GM10248 (cell line): ENCODE measurements at regions not wholly inside any gene's neighbourhood (a gene's known extent, or its start where the extent isn't known, plus 50 kb on each side); places are given as distances from the start of the nearest gene placed in this dataset.

Experiments used
- CTCF ChIA-PET: fragments of 300-600 bp; sonication (Branson Sonifier 250); formaldehyde crosslinking; extraction: SDS; loops from one replicate; lab custom pipeline; 2021; ENCODE audit warnings: antibody characterized with exemption; lab: Yijun Ruan, JAX
- POLR2A ChIA-PET: fragments of 350-650 bp; sonication (Branson Sonifier 250); formaldehyde crosslinking; extraction: SDS; loops from one replicate; lab custom pipeline; 2020; ENCODE audit warnings: antibody characterized with exemption; lab: Yijun Ruan, JAX
- DNase-seq: peaks from one replicate; pipeline ENCODE4 v3.0.0; 2012; ENCODE audit errors: extremely low spot score
- TF ChIP-seq, protein P1 (sequence below): IDR thresholded peaks from 2 replicates; pipeline ENCODE4 v1.5.1; 2012; ENCODE audit warnings: mild to moderate bottlenecking, low read depth; ENCODE audit errors: extremely low read depth, missing control alignments, control extremely low read depth

DNA sequence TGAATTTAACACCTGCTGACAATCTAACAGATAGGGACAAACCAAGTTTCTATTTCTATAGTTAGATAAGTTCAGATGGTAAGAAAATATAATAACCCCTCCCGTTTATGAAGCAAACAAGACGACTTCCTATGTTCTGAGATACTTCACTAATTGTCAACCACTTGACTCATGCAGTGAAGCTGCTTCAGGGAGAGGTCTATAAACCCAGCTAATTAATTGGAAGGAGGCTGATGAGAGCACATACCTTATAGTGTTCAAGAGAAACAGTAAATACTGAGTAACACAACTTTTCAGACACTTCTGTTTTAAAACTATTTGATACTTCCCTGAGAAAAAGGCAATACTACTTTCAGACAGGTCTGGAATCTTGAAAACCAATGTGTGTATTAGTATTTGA lies 229.4 kb upstream of the UBASH3B start:
- POLR2A ChIA-PET = no interaction called here
- DNase-seq = no peak
- CTCF ChIA-PET = interaction anchor here (1.3 kb wide), 1 partner anchor 80 kb away, joined by 3 read pairs; no protein-coding TSS in a partner anchor
- TF ChIP-seq, protein P1, sequence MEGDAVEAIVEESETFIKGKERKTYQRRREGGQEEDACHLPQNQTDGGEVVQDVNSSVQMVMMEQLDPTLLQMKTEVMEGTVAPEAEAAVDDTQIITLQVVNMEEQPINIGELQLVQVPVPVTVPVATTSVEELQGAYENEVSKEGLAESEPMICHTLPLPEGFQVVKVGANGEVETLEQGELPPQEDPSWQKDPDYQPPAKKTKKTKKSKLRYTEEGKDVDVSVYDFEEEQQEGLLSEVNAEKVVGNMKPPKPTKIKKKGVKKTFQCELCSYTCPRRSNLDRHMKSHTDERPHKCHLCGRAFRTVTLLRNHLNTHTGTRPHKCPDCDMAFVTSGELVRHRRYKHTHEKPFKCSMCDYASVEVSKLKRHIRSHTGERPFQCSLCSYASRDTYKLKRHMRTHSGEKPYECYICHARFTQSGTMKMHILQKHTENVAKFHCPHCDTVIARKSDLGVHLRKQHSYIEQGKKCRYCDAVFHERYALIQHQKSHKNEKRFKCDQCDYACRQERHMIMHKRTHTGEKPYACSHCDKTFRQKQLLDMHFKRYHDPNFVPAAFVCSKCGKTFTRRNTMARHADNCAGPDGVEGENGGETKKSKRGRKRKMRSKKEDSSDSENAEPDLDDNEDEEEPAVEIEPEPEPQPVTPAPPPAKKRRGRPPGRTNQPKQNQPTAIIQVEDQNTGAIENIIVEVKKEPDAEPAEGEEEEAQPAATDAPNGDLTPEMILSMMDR = no peak

DNA sequence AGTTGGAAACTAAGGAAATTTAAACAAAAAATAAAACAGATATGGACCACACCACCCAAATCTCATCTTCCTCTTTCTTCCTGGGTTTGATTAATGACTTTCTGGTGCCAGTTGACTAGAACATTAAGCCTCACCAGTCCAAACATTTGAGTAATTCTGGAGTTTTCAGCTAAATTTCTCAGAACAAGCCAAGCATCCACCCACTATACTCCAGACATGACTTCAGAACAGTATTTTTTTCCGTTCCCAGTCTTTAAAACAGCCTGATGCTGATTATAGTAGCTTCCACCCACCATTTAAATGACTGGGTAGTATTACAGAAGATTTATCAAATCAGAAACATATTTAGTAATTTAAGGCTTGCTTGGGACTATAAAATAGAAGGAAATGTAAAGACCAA lies 230.9 kb upstream of the UBASH3B start:
- TF ChIP-seq, protein P1 = no peak
- ChIA-PET CTCF (no interaction called here), POLR2A (no interaction called here)
- DNase-seq = no peak

DNA sequence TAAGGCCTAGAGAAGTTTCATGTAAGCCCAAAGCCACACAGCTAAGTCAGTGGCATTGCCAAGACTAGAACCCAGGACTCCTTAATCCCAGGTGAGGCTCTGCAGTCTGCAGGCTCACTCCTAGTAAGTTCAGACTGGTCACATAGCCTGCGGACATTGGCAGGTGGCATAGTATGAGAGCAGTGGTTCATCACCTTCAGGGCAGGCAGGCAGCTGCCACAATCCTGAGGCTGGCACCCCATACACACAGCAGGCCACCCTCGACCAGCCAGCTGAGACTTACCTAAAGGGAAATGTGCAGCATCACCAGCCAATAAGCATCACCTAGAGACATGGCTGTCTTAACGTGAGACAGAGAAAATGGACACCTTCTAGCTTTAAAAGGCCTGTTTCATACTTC lies 231.6 kb upstream of the UBASH3B start:
- ChIA-PET CTCF (no interaction called here), POLR2A (no interaction called here)
- DNase-seq = no peak
- TF ChIP-seq, protein P1 = no peak

DNA sequence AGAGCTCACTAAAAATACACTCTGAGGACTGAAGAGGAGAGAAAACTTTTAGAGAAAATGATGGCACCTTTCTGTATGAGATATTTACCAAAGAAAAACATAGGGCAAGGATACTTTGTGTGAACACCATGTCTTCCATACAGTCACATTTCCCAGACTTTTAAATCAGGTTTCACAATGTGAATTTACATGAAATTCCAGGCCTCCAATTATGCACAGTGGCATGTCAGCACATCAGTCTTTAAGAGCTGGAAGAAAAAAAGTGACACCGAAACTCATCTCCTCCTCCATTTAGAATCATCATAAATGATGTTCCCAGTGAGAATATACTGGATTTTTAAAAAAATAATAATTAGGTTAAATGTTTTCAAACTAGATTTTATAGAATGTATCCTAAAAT lies 232.2 kb upstream of the UBASH3B start:
- DNase-seq = no peak
- ChIA-PET POLR2A (no interaction called here), CTCF (interaction anchor here (1.1 kb wide), 1 partner anchor 11 kb away, joined by 3 read pairs; no protein-coding TSS in a partner anchor)
- TF ChIP-seq, protein P1 = no peak

DNA sequence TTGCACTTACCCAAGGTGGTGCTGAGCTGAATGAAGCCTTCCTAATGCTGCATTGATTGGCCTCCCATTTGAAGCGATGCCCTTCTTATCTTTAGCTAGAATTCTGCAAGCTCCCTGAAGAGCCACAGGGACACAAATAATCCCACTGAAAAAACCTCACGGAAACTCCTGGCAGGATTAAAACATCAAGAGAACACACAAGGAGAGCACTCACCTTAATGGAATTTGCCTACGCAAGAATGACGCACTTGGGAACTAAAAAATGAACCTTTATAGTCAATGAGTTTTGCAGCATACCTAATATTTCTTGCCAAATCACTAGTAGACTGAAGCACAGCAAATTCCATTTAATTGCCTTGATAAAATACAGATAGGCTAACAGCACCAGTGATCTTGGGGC lies 232.8 kb upstream of the UBASH3B start:
- TF ChIP-seq, protein P1 = no peak
- ChIA-PET CTCF (interaction anchor here (1.1 kb wide), 1 partner anchor 11 kb away, joined by 3 read pairs; no protein-coding TSS in a partner anchor), POLR2A (no interaction called here)
- DNase-seq = no peak

DNA sequence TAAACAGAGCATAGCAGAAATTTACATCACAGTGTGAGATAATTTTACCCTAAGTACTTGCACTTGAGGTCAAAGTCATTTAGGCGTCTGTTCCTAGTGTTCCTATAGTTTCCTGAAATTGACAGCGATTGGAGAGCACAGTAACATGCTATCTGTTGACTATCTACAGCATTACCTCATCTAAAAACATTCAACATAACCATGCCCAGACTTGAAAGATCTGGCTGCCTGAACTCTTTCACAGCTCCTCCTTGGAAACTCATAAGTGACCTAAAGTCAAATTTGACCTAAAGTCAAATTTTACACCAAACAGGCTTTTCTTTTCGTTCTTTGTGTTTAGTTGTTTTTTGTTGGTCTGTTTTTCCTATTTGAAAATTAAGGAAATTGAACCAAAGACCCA lies 233.8 kb upstream of the UBASH3B start:
- no peak for DNase-seq
- TF ChIP-seq, protein P1 = no peak
- ChIA-PET CTCF (interaction anchor here (1.2 kb wide), 1 partner anchor 17 kb away, joined by 3 read pairs; no protein-coding TSS in a partner anchor), POLR2A (no interaction called here)
